Embryonic facial prominence (tissue), 1 donor: ENCODE measurements at regions not wholly inside any gene's neighbourhood (a gene's known extent, or its start where the extent isn't known, plus 50 kb on each side); places are given as distances from the start of the nearest gene placed in this dataset.

ENCODE experiments used
- DNase-seq: peaks from one replicate; pipeline ENCODE4 v3.0.0-alpha.2; 2016; ENCODE audit errors: extremely low spot score

- no peak for DNase-seq
Observed at GRCh38 chr10:130862626-130863025, 448.9 kb downstream of the TCERG1L start.

GRCh38 chr10:130863044-130863443, 448.5 kb downstream of the TCERG1L start:
- no peak for DNase-seq

GRCh38 chr10:130864961-130865818, 446.3 kb downstream of the TCERG1L start:
- no peak for DNase-seq

- no peak for DNase-seq
Observed at GRCh38 chr10:130866857-130867256, 444.7 kb downstream of the TCERG1L start.

GRCh38 chr10:130867446-130868194, 443.9 kb downstream of the TCERG1L start:
- no peak for DNase-seq

GRCh38 chr10:130869179-130869841, 442.2 kb downstream of the TCERG1L start:
- no peak for DNase-seq

- DNase-seq: no peak
Observed at GRCh38 chr10:130871406-130871805, 440.1 kb downstream of the TCERG1L start.

- DNase-seq: no peak
Observed at GRCh38 chr10:130873636-130874035, 437.9 kb downstream of the TCERG1L start.

GRCh38 chr10:130875116-130875515, 436.4 kb downstream of the TCERG1L start:
- no peak for DNase-seq

GRCh38 chr10:130875897-130876472, 435.5 kb downstream of the TCERG1L start:
- DNase-seq: no peak

- DNase-seq: no peak
Observed at GRCh38 chr10:130877126-130877525, 434.4 kb downstream of the TCERG1L start.

- DNase-seq: no peak
Observed at GRCh38 chr10:130878131-130878530, 433.4 kb downstream of the TCERG1L start.

GRCh38 chr10:130882906-130883305, 428.6 kb downstream of the TCERG1L start:
- DNase-seq: no peak

GRCh38 chr10:130884456-130884855, 427.1 kb downstream of the TCERG1L start:
- DNase-seq: no peak

- DNase-seq: no peak
Observed at GRCh38 chr10:130885021-130885655, 426.4 kb downstream of the TCERG1L start.

- DNase-seq: no peak
Observed at GRCh38 chr10:130887170-130887569, 424.4 kb downstream of the TCERG1L start.

GRCh38 chr10:130888493-130888892, 423.0 kb downstream of the TCERG1L start:
- DNase-seq: no peak

GRCh38 chr10:130889240-130889639, 422.3 kb downstream of the TCERG1L start:
- DNase-seq: no peak

- DNase-seq: no peak
Observed at GRCh38 chr10:130889780-130890179, 421.7 kb downstream of the TCERG1L start.

GRCh38 chr10:130891066-130891465, 420.5 kb downstream of the TCERG1L start:
- DNase-seq: no peak

- no peak for DNase-seq
Observed at GRCh38 chr10:130894471-130894870, 417.1 kb downstream of the TCERG1L start.

- no peak for DNase-seq
Observed at GRCh38 chr10:130895161-130895560, 416.4 kb downstream of the TCERG1L start.
